Vagina (tissue), 2 donors: ENCODE measurements at regions not wholly inside any gene's neighbourhood (a gene's known extent, or its start where the extent isn't known, plus 50 kb on each side); places are given as distances from the start of the nearest gene placed in this dataset.

ENCODE experiments used
- CTCF ChIP-seq, 3 experiments: fragments of 450-650 bp in 2 of 3; fragments of 200-600 bp in 1 of 3; sonication (generic) in 1 of 3; IDR thresholded peaks; one replicate each; pipeline ENCODE4 v1.5.1; 2017 to 2019; ENCODE audit warnings: antibody characterized with exemption in 3 of 3, mild to moderate bottlenecking in 2 of 3, moderate library complexity in 2 of 3
- POLR2A ChIP-seq, 2 donors: fragments of 450-650 bp; IDR thresholded peaks; one replicate each; pipeline ENCODE4 v1.6.1; 2017; ENCODE audit warnings: antibody characterized with exemption in 2 of 2, mild to moderate bottlenecking in 2 of 2, moderate library complexity in 2 of 2
- POLR2AphosphoS5 ChIP-seq, 2 donors: sonication (generic); formaldehyde crosslinking; IDR thresholded peaks; one replicate each; pipeline ENCODE4 v1.9.0; 2017; ENCODE audit warnings: antibody characterized with exemption in 2 of 2, mild to moderate bottlenecking in 2 of 2, low read depth in 1 of 2; ENCODE audit not compliant: insufficient read depth in 1 of 2

DNA sequence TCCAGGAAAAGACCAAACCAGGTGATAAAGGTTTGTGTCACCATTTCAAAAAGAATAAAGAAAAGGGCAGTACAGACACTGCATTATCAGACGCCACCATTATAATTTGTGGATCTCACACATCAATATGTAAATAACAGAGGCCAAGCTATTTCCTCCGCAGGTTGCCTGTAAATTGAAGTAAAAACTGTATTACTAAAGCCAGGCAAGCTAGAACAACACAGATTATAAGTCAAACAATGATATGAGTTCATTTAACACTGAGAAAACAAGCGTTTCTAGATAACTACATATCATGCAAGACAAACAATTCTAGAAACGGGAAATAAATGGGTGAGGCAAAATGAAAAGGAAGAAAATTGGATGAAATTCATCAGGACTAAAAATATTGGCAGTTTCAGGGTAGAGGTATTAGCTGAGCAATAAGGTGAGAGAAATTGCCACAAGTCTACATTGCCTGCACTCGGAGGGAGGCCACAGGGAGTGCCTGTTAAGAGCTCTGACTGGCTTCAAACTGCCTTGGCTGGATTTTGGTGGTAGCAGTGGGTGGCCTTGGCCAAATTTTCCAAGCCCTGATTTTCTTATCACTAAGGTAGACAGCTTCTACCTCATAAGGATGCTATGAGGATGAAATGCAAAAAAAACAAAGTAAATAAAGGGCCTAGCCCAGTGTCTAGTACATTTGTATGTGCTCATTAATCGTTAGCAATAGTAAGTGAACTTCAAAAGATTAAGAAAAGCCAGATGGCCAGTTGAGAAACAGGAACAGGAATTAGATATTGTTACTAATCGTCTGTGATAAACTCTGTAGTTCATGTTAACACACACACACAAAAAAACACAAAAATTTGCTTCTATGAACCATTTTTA is 240.0 kb upstream of the NFE2L3 start:
- TF ChIP-seq CTCF (IDR thresholded peaks at IDR 0.05) (no peak), POLR2AphosphoS5 (IDR thresholded peaks at IDR 0.05; ENCODE audit: insufficient read depth in 1 of 2, low read depth in 1 of 2) (no peak), POLR2A (IDR thresholded peaks at IDR 0.05) (no peak)
